DMS 273 treated with DMSO at 0.1 percent for 48 hours (cell line): ENCODE measurements at regions not wholly inside any gene's neighbourhood (a gene's known extent, or its start where the extent isn't known, plus 50 kb on each side); places are given as distances from the start of the nearest gene placed in this dataset.

Experiments used
- DNase-seq: peaks from one replicate; lab custom pipeline; 2025; lab: John Stamatoyannopoulos, UW

DNA sequence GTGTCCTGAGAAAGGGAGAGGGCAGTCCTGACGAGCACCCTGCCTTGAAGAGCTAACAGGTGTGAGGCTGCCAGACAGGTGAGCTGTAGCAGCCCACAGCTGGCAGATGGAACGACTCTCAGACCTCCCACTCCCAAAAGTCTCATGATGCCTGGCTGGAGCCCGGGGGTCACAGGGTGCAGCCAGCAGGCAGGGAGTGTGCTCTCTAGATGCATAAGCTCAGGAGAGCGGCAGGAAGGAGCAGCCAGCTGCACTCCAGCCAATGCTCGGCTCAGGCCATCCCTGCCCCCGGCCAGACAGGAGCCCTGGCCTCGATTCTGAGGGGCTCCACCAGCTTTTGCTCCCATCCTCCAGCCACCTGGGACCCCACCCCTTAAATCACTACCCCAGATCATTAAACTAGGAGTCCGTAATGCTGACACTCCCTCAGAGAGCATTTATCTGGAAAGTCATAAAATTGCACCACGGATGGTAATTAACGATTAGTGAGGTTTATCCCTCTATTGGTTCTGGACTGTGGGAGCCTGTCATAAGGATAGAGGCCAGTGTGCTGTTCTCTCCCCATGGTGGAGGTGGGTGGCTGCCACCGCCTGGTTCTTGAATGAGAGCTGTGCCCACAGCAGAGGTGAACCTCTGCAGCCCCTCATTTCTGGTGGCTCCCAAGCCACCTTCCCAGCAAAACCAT, 63.5 kb upstream of the ZMIZ1 start:
- DNase-seq = no peak

DNA sequence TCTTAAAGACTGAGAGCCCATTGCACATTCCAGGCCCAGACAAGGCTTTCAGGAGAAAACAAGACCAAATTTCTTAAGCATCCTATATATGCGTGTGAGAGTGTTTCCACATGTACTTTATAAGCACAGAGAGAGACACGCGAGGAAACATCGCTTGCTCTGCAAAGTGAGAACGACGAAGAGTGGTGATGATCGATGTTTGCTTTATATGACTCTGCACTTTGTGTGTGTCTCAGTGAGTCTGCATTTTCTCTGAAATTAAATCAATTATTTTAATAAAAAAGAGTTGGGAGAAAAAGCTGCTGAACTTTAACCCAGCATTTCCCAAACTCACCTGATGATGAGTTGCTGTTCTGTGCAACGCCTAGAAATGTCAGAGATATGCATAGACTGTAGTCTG, 61.7 kb upstream of the ZMIZ1 start:
- no peak for DNase-seq

DNA sequence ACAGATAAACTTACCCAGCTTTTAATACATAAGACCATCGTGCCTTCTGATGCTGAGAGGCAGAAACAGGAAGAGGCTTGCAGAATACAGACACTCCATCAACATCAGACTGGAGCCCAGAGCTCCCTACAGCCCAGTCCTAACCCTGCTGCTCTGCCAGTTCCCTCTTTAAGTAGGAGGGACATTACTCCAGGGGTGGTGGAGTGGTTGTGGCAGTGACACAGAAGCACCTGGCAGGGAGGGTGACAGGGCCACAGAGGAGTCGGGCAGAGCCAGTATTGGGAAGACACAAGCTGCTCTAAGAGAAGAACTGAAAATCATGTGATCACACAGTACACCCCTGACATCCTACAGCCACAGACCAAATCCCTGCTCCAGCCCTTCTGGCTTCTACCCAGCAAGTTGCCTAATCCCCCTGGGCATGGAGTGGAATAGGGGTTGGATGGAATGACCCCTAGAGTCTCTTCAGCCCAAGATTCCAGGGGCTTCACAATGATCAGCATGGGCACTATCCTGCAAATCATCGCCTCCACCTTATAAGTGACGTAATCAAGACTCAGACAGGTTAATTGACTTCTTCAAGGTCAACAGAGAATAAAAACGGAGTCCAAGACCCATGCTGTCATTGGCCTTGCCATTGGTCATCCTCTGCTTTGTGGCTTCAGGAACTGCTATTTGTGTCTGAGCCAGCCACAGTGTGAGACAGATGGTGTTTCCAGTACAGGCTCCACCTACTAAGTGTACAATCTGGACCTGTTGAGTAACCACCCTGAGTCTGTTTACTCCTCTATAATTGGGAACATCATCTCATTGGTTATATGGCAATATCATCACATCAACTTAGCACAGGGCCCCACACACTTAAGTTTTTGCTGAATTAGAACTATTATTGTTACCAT, 61.1 kb upstream of the ZMIZ1 start:
- peak; percentile 75 for DNase-seq

DNA sequence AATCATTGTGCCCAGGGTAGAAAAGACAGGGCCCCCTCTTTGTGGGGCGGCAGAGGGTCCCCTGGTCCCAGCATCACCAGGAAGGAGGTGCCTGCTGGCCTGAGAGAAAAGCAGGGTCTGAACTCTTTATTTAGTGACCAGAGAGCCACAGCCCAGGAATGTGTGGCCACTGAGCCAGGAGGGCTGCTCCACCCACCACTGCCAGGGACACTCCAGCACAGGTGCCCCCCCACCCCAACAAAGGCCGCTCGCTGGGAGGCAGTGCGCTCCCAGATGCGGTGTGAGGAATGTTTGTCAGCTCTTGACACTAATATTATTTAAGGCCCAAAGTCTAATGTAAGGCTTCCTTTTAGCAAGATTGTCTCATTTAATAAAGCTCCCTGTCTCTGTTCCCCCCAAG, 59.6 kb upstream of the ZMIZ1 start:
- no peak for DNase-seq

DNA sequence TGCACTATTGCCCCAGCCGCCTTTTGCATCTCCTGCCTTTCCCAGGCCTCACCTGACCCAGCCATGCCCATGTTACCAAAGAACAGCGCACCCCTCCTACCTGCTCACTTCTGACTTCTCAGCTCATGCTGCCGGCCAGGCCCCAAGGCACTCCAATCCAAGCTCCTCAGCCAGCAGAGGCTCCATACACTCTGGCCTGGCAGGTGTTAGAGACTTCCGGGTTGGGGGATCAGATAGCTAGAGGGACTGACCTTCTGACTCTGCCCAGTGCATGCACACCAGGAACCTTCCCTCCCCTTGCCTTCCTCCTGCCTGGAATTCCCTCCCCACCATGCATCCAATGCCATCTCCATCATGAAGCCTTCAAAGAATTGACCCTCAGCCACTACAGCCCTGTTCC, 56.2 kb upstream of the ZMIZ1 start:
- no peak for DNase-seq

DNA sequence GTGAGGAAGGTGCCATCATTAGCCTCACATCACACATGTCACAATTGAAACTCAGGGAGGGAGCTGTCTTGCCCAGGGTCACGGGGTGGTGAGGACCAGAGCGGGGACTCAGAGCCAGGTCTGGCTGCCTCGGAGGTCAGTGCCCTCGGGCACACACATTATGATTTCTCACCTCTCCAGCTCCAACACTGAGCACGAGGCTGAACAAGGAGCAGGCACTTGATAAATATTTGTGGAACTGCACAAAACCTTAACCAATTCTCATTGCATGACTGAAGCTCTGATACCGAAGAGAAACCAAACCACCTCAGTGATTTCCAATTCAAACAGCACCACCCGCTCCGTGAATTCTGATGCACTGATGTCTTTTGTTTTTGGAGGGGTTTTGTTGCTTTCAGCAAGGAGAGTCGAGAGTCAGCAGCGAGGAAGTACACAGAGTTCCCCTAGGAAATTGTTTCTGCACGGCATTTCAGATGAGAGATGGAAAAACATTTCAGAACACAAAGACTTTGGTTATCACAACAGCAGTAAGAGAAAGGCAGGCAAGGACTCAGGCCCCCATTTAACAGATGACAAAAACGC, 55.3 kb upstream of the ZMIZ1 start:
- DNase-seq = no peak

DNA sequence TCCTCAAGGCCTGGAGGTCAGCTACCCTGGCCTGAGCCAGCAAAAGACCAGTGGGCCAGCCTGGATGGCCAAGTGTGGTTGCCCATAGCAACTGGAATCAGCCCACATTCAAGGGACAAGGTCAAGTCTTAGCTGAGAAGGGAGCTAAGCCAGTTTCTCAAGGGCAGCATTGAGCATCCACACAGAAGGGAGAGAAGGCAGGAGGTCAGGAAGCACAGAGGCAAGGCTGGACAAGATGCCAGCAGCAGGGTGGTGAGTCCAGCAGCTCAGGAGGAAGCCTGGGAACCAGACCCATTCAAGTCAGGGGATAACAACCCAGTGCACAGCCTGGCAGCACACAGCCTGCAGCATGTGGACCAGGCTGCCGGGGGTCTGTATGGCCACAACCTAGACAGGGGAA, 54.0 kb upstream of the ZMIZ1 start:
- no peak for DNase-seq

DNA sequence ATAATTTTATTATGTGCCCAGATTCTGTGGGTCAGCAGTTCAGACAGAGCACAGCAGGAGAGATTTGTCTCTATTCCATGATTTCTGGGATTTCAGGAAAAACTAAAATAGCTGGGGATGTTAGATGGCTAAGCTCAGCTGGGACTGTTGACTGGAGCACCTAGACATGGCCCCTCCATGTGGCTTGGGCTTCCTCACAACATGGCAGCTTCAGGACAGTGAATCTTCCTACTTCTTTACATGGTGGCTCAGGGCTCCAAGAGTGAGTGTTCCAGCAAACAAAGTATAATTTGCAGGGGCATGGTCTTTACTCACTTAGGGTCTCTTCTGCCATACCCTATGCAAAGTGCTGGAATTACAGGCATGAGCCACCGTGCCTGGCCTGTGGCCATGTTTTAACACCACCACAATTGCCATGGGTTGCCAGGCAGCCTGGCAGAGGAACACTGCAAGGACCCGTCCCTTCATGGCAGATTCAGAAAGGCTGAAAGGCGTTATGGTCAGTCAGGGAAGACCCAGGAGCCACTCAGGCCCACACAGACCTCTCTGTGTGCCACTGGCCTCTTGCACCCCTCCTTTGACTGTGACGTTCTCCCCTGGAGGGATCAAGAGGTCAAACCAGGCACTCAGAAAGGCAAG, 50.8 kb upstream of the ZMIZ1 start:
- DNase-seq = no peak

DNA sequence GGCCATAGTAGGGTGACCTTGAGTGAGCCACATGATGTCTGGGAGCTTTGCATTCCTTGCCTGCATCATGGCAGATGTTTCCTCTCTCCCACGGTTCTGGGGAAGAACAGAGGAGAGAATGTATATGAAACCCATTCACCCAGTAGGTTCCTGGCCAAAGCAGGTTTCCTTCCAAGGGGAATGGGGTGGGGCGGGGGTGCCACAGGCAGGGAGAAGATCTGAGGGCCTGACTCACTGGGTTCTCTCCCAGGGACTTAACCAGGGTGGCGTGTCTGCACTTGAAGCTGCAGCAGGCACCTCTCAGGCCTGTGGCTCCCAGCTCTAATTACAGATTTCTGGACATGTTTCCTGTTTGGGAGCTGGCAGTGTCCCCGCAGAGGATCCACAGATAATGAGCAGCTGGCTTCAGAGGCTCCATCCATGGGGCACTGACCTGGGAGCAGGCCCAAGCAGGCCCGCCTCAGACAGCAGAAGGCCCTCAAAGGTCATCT, 50.2 kb upstream of the ZMIZ1 start:
- DNase-seq = peak; percentile 24
